Activated CD4-positive, CD25-positive, alpha-beta regulatory T cell treated with anti-CD3 and anti-CD28 coated beads, Interleukin-2, amount 50 U/mL, for 72 hours (primary cell): ENCODE measurements at regions not wholly inside any gene's neighbourhood (a gene's known extent, or its start where the extent isn't known, plus 50 kb on each side); places are given as distances from the start of the nearest gene placed in this dataset.
"Not testable (repeated sequence)": the region's sequence is repeated elsewhere in the genome, so short reads cannot be mapped to it uniquely, and the experiment has no call there.

Experiments
- DNase-seq: peaks from one replicate; pipeline ENCODE4 v3.0.0; 2021

DNA sequence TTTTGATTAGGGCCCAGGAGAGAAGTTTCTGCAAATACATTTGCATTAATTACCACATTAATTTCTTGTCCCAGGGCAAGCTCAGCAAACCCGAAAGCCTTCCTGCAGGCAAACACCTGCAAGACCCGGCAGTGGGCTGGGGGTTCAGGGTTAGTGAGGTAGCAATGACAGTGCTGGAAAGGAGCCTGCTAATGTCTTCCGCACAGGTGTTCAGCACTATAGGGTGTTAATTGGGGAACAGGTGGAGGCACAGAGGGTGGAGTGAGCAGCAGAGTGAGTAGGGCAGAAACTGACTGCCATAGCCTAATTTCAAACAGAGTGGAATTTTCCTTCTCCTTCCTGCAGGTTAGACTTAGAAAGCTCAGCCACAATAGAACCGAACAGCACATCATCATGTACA is 50.9 kb upstream of the UBASH3B start:
- DNase-seq = no peak

DNA sequence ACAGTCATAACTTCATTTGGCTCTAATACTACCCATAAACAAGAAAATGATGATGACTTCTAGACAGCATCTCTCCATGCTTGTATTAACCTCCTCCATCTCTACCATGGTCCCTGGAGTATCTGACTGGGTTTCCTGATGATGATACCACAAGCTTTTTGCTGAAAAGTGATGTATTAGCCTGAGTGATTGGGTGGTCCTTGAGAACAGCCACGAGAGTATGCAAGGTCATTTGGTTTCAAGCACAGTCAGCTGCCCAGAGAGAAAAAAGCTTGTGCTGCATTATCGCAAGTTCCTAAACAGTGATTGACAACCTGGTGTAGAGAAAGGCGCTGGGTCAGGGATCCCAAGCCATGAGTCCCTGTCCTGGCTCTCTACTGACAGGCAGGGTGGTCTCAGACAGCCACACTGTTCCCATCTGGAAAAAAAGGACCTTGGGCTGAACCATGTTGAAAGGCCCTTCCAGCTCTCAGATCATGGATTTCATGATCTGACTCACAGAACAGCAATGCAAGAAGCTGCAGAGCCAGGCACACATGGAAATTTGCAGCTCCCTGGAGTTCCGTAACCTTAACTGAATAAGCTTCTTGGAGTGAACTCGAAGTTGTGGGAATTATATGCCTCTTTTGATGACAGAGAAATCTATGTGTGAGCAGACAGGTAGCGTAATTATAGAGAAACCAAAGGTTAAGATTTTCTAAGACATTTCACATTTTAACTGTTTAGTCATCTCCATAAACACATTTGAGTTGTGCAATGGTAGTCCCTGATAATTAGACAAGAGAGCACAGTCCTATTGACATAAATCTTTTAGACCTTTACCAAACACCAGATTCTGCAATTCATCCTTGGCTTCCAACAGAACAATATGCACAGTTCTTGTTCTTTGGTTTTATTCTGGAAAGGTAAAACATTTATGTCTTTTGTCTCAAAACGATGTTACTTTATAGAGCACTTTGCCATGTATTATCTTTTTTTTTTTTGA is 54.1 kb upstream of the UBASH3B start:
- no peak for DNase-seq

DNA sequence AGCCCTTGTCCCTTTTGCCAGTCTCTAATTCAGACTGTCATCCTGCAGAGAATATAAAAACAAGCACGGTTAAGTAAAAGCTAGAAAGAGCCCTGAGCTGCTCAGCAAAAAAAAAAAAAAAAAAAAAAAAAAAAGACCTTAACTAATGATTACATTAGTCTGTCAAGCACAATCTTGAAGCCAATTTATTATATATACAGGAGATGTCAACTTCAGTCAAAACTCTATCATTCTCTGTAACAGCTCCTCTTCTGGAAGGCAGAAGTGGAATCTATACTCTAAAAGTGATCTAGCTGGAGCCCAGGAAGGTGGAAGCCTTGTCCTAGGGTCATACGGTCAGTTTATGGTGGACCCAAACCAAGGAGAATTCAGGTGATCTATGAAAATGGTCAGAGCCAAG is 55.2 kb upstream of the UBASH3B start:
- DNase-seq = no peak

DNA sequence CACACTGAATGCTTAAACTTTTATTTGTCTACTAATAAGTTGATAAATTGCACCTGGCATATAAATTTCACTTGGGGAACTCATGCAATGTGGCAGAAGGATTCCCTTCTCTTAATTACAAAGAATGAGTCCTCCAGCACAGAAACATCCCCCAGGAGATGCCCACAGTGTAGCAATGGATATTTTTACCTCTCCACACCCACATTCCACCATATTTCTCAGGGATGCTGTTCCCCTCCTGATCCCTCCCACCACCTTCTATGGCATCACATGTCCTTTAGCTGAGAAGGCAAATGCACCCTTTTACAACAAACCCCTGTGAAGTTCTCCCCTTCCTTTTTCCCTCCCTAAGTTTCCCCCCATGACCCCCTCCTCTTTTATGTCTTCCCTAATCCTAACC is 56.1 kb upstream of the UBASH3B start:
- DNase-seq = no peak

DNA sequence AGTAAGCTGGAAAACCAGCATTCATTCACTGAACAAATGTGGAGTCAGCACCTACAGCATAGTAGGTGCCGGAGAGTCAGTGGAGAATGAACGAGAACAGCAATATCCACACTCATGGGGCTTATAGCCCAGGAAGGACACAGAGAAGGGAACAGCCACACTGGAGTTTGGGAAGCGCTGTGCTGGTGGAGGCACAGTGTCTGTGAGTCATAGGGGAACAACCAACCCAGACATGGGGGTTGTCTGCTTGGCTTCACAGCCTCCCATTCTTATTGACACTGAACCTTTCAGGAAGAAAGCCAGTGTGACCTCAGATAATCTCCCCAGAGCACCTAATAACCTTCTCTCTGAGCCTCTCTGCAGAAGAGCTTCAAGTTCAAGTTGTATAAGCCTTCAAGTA is 56.6 kb upstream of the UBASH3B start:
- no peak for DNase-seq

DNA sequence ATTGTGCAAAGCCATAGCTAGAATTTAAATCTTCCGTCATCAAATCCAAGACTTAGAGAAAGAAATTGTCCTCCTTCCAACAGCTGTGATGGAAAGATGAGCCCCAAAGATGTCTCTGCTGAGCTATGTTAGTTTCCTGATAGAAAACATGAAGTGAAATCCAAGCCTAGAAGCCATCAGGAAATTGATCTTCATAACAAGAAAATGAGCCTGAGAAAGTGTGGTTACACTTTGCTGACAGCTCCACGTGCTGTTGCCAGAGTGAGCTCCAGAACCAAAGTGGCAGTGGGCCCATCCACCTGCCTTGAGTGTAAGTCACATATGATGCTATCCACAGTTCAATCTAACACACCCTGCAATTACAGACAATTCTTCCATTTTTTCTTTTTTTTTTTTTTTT is 58.0 kb upstream of the UBASH3B start:
- no peak for DNase-seq

DNA sequence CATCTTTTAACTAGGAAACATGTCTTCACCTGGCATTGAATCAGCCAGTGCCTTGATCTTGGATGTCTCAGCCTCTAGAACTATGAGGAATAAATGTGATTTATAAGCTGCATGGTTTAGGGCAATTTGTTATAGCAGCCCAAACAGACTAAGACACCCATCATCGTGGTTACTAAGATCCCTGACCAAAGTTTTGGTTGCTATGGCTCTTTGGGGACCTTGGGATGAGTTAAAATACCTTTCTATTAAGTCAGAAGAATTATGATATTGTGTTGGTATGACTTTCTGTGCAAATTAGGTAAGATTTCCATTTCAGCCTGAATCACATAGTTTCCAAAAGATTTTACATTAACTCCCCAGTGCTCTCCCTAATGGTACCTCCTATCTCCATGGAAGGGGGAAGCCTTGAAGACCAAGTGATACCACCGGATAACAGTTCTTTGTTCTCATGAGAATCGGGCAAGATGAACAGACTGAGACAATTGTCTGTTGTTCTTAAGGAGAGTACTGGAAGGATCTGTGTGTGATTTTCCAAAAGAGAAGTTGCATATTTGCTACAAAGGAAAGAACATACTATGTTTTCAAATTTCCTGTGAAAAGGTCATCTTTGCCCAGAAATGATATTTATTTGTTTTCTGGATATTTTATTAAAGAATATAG is 60.4 kb upstream of the UBASH3B start:
- no peak for DNase-seq

DNA sequence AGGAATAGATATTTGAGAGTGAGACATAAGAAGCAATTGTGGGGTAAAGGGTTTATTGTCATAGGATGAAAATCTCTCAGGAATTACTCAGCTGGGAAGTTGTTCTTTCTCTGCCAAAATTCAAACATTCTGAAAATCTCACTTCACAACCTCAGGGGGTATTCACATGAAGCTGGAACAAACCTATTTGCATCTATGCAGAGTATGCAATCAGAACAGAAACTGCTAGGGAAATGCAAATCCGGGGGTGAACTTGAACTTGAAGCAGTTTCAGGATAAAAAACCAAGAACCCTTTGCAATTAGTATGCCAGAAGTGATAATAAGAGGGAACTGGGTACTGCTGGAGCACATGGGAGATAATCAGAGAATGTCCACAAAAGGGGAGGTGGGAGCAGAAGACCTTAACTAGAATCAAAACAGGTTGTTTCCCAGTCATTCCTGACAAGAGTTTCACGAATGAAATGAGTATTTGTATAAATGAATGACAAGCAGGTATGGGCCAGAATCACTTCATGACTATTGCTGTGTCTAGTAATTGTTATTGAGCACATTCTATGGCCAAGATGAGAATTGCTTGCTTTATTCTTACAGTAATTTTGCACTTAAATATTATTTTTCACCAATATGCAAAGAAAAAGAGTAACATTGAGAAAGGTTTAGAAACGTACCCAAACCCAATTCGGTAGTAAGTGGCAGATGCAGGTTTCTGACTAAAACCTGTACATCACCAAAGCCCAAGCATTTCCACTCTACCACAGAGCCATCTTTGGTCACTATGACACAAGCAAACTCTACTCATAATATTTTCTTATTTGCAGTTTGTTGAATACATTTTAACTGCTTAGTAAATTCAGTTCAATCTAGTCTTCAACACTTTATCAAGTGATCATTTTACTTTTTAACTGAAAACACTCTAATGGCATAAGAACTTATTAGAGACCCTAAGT is 61.8 kb upstream of the UBASH3B start:
- DNase-seq = no peak

DNA sequence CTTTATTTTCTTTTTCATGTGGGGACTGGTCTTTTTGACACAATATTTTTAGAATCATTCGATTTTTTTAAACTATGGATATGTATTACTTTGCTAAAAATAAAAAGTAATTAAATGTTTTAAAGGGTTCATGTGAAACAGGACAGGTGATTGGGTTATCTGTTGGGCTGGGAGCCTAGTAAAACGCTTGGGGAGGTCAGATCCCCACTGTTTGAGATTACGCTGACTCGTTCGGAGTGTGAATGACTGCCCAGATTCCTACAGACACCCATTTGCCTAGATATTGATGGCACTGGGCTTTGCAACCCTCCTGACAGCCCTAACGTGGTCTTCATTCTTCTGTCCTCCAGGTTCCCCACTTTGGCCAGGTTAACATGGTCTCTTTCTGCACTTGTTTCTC is 62.9 kb upstream of the UBASH3B start:
- DNase-seq = no peak

DNA sequence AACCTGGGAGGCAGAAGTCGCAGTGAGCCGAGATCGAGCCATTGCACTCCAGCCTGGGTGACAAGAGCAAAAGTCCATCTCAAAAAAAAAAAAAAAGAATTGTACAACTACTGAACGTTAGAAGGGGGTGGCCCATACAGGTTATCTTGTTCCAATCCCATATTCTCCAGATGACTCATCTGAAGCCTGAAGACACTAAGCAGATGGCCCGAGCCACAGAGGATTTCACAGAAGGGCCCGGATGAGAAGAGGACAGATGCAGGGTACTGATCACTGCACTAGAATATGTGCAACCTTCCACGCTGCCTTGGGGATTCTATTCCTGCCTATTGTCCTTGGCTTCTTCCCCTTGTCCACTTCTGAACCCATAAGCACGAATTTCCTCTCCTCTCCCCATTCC is 70.9 kb upstream of the UBASH3B start:
- DNase-seq = no peak

DNA sequence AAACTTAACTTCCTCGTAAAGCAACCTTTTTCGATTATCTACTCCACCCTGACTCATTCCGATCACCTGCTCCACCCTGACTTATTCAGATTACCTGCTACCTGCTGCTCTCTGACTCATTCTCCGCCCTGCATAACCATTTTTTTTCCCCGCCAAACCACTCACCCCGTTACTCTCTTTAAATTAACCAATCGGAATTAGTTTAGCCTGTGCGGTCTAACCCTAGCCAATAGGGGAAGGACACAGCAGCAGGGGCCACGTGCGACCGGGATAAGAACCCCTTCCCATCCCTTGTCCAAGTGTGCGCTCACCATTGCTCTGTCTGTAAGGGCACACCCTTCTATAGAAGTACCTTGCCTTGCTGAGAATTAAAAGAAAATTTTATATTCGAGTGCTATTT is 75.5 kb upstream of the UBASH3B start:
- DNase-seq = not testable (repeated sequence)

DNA sequence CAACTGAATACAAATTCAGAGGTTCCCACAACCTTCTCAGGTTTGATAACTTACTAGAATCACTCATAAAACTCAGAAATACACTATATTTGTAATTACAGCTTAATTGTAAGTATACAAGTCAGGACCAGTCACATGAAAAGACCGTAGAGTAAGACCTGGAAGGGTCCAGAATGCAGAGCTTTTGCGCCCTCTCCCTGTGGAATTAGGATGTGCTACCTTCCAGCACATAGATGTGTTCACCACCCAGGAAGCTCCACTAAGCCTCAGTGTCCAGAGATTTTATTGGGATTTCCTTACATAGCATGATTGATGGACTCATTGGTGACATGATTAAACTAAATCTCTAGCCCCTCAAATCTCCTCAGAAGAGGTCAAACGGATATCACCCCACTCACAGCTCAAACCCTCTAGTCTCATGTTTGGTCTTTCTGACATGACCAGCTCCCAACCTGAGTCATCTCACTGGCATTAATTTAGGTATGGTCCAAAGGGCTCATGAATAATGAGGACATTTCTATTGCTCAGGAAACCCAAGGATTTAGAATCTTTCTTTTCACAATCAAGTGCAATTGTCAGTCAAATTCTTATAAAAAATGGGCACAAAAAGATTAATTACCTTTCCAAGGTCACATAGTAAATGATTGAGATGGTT is 77.2 kb upstream of the UBASH3B start:
- DNase-seq = no peak

DNA sequence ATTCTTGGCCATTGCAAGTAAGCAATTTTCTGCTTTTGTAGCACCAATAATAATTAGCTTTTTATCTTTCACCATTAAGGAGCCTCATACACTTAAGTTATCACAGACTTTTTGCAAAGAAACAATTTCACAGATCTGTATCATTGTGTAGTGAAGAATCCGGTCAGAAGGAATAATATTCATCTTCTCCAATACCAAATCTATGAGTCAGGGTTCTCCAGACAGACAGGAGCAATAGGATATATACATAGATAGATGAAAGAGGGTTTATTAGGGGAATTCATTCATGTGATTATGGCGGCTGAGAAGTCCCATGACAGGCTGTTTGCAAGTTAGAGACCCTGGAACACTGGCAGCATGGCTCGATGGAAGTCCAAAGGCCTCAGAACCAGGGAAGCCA is 82.9 kb upstream of the UBASH3B start:
- no peak for DNase-seq

DNA sequence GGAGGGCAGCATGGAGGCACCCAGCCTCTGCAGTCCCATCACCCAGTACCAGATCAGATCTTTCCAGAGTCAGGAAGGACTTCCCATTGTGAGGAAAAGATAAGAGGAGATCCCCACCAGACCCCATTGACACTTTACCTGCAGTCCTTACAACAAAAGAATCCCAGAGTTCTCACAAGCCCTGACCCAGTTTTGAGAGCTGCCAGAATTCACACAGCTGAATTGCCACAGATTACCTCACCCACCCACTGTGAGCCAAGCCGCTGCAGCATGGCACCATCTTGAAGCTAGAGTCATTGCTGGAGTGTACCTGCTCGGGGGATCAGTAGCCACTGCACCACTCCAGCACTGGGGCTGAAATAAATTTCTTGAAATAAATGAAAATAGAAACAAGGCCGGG is 91.8 kb upstream of the UBASH3B start:
- DNase-seq = no peak

DNA sequence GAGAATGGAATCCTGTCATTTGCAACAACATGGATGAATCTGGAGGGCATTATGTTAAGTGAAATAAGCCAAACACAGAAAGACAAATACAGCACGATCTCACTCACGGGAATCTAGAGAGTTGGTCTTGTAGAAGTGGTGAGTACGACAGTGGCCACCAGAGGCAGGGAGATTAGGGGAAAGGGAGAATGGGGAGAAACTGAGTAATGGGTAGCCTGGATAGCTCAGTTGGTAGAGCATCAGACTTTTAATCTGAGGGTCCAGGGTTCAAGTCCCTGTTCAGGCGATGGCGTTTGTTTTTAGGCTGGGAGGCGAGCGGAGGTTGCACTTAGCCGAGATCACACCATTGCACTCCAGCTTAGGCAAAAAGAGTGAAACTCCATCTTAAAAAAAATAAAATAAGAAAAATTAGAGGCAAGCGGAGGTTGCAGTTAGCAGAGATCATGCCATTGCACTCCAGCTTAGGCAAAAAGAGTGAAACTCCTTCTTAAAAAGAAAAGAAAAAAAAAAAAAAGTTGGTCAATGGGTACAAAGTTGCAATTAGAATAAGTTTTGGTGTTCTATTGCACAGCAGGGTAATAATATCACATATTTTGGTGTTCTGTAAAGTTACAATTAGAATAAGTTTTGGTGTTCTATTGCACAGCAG is 95.7 kb upstream of the UBASH3B start:
- no peak for DNase-seq

DNA sequence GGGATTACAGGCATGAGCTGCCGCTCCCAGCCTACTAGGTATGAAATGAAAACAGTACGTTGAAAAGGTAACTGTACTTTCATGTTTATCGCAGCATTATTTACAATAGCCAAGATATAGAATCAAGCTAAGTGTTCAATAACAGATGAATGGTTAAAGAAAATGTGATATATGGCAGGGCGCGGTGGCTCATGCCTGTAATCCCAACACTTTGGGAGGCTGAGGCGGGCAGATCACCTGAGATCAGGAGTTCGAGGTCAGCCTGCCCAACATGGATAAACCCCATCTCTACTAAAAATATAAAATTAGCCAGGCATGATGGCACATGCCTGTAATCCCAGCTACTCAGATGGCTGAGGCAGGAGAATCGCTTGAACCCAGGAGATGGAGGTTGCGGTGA is 96.3 kb upstream of the UBASH3B start:
- not testable (repeated sequence) for DNase-seq

DNA sequence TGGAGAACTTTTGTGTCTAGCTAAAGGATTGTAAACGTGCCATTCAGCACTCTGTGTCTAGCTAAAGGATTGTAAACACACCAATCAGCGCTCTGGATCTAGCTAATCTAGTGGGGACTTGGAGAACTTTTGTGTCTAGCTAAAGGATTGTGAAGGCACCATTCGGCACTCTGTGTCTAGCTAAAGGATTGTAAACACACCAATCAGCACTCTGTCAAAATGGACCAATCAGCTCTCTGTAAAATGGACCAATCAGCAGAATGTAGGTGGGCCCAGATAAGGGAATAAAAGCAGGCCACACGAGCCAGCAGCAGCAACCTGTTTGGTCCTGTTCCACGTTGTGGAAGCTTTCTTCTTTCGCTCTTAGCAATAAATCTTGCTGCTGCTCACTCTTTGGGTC is 98.4 kb upstream of the UBASH3B start:
- not testable (repeated sequence) for DNase-seq

DNA sequence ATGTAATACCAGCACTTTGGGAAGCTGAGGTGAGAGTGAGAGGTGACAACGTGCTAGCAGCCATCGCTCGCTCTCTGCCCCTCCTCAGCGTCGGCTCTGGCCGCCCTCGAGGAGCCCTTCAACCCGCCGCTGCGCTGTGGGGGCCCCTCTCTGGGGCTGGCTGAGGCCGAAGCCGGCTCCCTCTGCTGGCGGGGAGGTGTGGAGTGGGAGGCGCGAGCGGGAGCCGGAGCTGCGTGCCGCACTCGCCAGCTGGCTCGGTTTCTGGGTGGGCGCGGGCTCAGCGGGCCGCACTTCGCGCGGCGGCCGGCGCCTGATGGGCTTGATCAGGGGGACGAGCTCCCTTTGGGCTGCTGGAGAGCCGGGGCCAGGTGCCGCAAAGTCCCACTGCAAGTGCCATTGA is 98.9 kb upstream of the UBASH3B start:
- no peak for DNase-seq

DNA sequence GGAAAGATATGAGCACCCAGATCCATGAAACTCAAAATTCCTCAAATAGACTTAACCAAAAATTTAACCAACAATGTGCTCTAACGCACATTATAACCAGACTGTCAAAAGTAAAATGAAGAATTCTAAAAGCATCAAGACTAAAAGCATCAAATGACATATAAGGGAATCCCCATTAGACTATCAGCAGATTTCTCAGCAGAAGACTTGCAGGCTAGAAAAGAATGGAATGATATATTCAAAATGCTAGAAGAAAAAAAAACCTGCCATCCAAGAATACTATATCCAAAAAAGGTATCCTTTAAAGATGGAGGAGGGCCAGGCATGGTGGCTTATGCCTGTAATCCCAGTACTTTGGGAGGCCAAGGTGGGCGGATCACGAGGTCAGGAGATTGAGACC is 117.5 kb upstream of the UBASH3B start:
- DNase-seq = no peak

DNA sequence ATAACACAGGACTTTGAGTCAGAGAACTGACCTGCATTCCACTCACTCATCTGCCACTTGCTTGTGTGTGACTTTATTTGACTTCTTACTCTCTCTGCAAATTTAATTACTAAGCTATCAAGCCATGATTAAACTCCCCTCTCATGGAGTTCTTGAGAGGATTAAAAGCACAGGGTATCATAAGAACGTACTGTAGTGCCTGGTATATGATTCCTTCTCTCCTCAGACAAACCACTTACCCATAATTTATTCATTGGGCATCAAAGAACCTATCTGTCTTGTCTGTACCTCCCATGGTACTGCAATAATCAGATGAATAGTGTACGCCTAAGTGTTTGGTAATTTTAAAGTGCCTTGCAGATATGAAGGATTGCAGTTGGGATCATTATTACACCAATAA is 130.6 kb upstream of the UBASH3B start:
- no peak for DNase-seq

DNA sequence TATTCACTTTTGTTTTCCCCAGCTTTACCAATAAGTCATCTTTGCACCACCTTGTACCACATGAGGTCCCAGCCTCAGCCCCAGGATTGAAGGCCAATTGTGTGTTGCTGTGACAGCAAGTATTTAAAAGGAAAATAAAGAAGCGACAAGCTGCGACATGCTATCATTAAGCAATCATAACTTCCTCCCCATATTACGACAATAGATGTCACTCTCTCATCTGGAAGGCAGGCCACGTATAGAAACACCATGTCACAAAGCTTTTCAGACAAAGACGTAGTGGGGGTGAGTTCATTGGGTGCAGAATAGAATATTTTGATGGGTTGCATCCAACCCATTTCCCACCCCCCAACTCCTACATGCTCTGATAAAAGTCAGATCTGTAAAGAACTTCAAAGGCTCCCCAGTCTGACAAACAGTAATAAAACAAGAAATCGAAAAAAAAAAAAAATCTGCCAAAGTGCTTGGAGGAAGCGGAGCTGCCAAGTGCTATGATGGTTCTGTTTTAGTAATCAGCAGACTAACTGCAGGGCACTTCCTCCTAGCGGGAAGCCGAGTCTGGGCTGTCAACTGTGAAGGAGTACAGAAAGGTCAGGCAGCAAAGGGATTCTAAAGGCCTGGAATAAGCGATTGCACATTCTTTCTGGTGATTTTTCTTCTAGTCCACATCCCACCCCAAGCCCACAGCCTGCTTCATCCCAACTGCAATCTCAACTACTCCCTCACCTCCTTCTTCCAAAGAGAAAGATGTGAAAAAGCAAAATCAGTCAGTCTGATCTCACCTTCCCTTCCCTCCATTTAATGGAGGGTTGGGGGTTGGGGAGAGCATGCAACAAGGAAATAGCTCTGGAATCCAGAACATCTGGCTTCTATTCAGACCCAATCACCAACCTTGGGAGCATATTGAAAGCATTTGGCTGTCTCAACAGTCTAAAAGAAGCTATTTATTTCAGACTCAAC is 131.4 kb upstream of the UBASH3B start:
- DNase-seq = no peak
